Heart left ventricle (tissue), 13 donors: ENCODE measurements at regions not wholly inside any gene's neighbourhood (a gene's known extent, or its start where the extent isn't known, plus 50 kb on each side); places are given as distances from the start of the nearest gene placed in this dataset.
"Not testable (repeated sequence)": the region's sequence is repeated elsewhere in the genome, so short reads cannot be mapped to it uniquely, and the experiment has no call there.

Experiments
- CTCF ChIP-seq, 12 donors: fragments of 200-600 bp; sonication (generic) in 4 of 12; IDR thresholded peaks; one replicate each; pipeline versions ENCODE4 v1.5.0 to v1.8.0; 2018 to 2022; ENCODE audit warnings: antibody characterized with exemption in 12 of 12, mild to moderate bottlenecking in 5 of 12
- POLR2A ChIP-seq, 2 donors: fragments of 450-650 bp; IDR thresholded peaks; one replicate each; pipeline ENCODE4 v1.6.1; 2017; ENCODE audit warnings: antibody characterized with exemption in 2 of 2, mild to moderate bottlenecking in 2 of 2, moderate library complexity in 2 of 2
- donor health status: ischemic (EF 13 %, LVEDD 7.1; RV severe dilation, severe dysfunction).
- donor health status: DM: no; HTN: yes; CAD: no.
- donor health status: DM: no; HTN: no; CAD: no.
- donor health status: ischemic (EF 25% LVEDD 6.9; RV normal size, moderate dysfunction).
- donor health status: ischemic (EF 25% LVEDD 5.7; RV mildly dilated, moderate dysfunction).
- donor health status: ischemic (EF 35%, LVEDD 5.7; RV mildly dilated, moderate dysfunction).
- donor health status: nonischemic (EF 11% LVEDD 7.7; RV severe dilation, severe dysfunction).
- donor health status: DM: yes; HTN: yes; CAD: no.
- donor health status: PGD.
- donor health status: ischemic (EF 29% LVEDD 5.4; RV normal size, mild dysfunction).
- donor health status: nonischemic (EF 23%, LVEDD 6.1; RV moderate dilation, normal function).

- TF ChIP-seq CTCF, POLR2A (IDR thresholded peaks at IDR 0.05): not testable (repeated sequence)
These were observed 368.3 kb downstream of the ZIC3 start for GRCh38 chrX:137934214-137934613.
